ENCODE measurements at regions not wholly inside any gene's neighbourhood (a gene's known extent, or its start where the extent isn't known, plus 50 kb on each side); places are given as distances from the start of the nearest gene placed in this dataset.

GRCh38 chr11:112355726-112356125, 95.1 kb upstream of the PLET1 start:
- no peak overlapping the region for H3K4me3 ChIP-seq
- no peaks in the 10 kb centered on the region for H3K36me3 ChIP-seq
- no peaks in the 10 kb centered on the region for H3K27me3 ChIP-seq
- no peaks in the 10 kb centered on the region for H3K4me1 ChIP-seq
- intact Hi-C loops (cut with DNase I): no loop called here
- H3K27ac ChIP-seq: no peak overlapping the region
- peak; percentile 94 for ATAC-seq
- TF ChIP-seq CTCF (IDR thresholded peaks at IDR 0.05): no peak
- no peaks in the 10 kb centered on the region for H3K9me3 ChIP-seq
- DNase-seq: peak in 1 of 4 donors; percentile 35

DNA sequence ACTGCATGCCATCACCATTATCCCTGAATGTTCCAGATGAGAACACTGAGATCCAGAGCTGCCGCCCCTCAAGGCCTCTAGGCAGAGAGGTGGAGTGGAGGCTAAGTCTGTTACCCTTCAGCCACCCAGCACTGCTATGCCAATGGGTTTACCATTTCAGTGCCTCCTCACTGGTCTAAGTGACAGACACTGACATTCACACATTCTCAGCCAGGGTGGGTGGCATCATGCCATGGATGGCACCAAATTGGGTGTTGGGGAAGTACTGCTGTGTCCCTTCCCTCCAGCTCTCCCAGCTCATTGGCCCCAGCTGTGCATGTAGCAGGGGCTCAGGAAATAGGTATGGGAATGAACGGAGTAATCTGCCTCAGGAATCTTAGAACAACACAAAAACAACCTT, 96.8 kb upstream of the PLET1 start:
- intact Hi-C loops (cut with DNase I): no loop called here
- Histone ChIP-seq H3K9me3 (no peaks in the 10 kb centered on the region), H3K4me3 (no peak overlapping the region), H3K36me3 (no peaks in the 10 kb centered on the region), H3K27me3 (no peaks in the 10 kb centered on the region), H3K4me1 (no peaks in the 10 kb centered on the region), H3K27ac (no peak overlapping the region)
- ATAC-seq (no peak), DNase-seq (no peak)
- TF ChIP-seq CTCF (IDR thresholded peaks at IDR 0.05): no peak

- ATAC-seq (no peak), DNase-seq (no peak)
- no peaks in the 10 kb centered on the region for H3K36me3 ChIP-seq
- intact Hi-C loops (cut with DNase I): no loop called here
- H3K9me3 ChIP-seq: no peaks in the 10 kb centered on the region
- H3K27ac ChIP-seq: no peak overlapping the region
- no peak overlapping the region for H3K4me3 ChIP-seq
- no peaks in the 10 kb centered on the region for H3K27me3 ChIP-seq
- no peak for TF ChIP-seq CTCF (IDR thresholded peaks at IDR 0.05)
- H3K4me1 ChIP-seq: no peaks in the 10 kb centered on the region
These were observed 100.7 kb upstream of the PLET1 start for GRCh38 chr11:112361396-112361795.

GRCh38 chr11:112363527-112363926, 102.9 kb upstream of the PLET1 start:
- H3K9me3 ChIP-seq: no peaks in the 10 kb centered on the region
- TF ChIP-seq CTCF (IDR thresholded peaks at IDR 0.05): no peak
- DNase-seq: no peak
- no peaks in the 10 kb centered on the region for H3K27me3 ChIP-seq
- H3K27ac ChIP-seq: no peak overlapping the region
- H3K4me1 ChIP-seq: no peaks in the 10 kb centered on the region
- ATAC-seq: no peak
- H3K4me3 ChIP-seq: no peak overlapping the region
- no peaks in the 10 kb centered on the region for H3K36me3 ChIP-seq
- intact Hi-C loops (cut with DNase I): no loop called here

GRCh38 chr11:112364962-112365481, 104.4 kb upstream of the PLET1 start:
- intact Hi-C loops (cut with DNase I): no loop called here
- TF ChIP-seq CTCF (IDR thresholded peaks at IDR 0.05): no peak
- ATAC-seq (no peak), DNase-seq (no peak)
- Histone ChIP-seq H3K4me1 (no peaks in the 10 kb centered on the region), H3K9me3 (no peaks in the 10 kb centered on the region), H3K4me3 (no peak overlapping the region), H3K36me3 (no peaks in the 10 kb centered on the region), H3K27me3 (no peaks in the 10 kb centered on the region), H3K27ac (no peak overlapping the region)
